SH-SY5Y (cell line): ENCODE measurements at regions not wholly inside any gene's neighbourhood (a gene's known extent, or its start where the extent isn't known, plus 50 kb on each side); places are given as distances from the start of the nearest gene placed in this dataset.

ENCODE experiments used
- GATA2 ChIP-seq: IDR thresholded peaks from 2 replicates; pipeline ENCODE4 v1.6.1; 2011; ENCODE audit warnings: mild to moderate bottlenecking, low read depth, low read length
- GATA3 ChIP-seq: IDR thresholded peaks from 2 replicates; pipeline ENCODE4 v1.6.1; 2011; ENCODE audit warnings: low read depth, mild to moderate bottlenecking, low read length, moderate library complexity

DNA sequence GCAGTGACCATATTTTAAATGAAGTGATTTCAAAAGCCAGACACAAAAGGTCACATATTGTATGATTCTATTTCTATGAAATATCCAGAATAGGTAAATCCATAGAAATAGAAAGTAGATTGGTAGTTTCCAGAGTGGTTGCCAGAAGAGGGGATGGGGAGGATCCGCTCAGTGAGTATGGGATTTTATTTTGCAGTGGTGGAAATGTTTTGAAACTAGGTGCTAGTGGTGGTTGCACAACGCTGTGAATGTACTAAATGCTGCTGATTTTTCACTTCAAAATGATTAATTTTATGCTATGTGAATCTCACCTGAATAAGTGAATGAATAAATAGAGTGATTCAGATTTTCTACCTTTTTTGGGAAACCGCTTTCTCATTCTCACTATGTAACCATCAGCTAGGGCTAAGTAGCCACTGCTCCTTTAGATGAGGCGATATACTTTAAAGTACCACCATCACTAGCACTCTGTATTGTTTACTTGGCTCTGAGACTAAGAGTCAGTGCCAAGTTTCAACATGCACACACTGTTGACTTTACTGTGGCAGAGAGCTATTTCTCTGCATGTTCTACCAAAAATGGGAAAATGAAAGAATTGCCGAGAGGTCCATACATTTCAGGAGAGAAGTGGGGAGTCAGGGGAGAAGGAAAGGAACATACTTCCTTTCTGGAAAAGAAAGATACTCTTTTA, 90.7 kb upstream of the GOLIM4 start:
- no peak for TF ChIP-seq GATA3
- no peak for TF ChIP-seq GATA2
